Astrocyte of the spinal cord (primary cell): ENCODE measurements at regions not wholly inside any gene's neighbourhood (a gene's known extent, or its start where the extent isn't known, plus 50 kb on each side); places are given as distances from the start of the nearest gene placed in this dataset.

Experiments
- DNase-seq: peaks from one replicate; pipeline ENCODE4 v3.0.0; 2011; ENCODE audit warnings: low read depth, low spot score
- H3K4me3 ChIP-seq: 2 replicates; pipeline ENCODE4 v1.5.1; 2011; ENCODE audit warnings: low read depth, mild to moderate bottlenecking, low read length, moderate library complexity
- in situ Hi-C: cut with HindIII; loops from 2 replicates; pipeline ENCODE4 v1.10.0; 2017; ENCODE audit warnings: low sequenced_read_pairs
- TF ChIP-seq, protein P1 (sequence below): IDR thresholded peaks from 2 replicates; pipeline ENCODE4 v1.5.1; 2012; ENCODE audit warnings: low read depth, mild to moderate bottlenecking, low read length, inconsistent platforms

DNA sequence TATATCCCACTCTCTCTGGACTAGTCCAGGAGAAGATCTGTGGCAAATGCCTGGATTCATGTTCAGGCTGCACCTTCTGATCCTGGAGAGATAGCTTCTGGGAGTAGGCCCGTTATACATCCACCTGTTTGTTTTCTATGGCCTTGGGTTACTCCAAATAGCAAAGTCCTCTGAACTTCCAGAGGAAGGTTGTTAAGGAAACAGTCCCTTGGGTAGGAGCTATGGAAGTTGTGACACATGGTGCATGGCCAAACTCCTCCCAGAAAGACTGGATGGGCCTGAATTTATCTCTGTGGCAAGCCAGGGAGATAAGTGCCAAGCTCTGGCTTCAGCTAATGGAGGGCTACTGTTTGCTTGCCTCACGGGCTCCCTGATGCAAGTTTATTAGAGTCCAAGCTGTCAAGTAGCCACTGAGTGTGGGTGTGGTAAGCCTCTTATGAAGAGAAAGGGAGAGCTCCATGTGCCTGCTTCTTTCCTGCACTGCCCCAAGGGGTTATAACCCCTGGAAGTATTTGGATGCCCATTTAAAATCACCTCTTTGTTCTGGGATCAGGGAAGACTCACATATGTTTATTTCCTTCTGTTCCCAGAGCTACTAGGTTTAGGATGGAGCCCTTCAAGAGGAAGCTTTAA lies 328.7 kb upstream of the ATP11B start:
- in situ Hi-C loops, result no loop called here
- H3K4me3 ChIP-seq, result no peak overlapping the region
- DNase-seq, result no peak
- TF ChIP-seq, protein P1, sequence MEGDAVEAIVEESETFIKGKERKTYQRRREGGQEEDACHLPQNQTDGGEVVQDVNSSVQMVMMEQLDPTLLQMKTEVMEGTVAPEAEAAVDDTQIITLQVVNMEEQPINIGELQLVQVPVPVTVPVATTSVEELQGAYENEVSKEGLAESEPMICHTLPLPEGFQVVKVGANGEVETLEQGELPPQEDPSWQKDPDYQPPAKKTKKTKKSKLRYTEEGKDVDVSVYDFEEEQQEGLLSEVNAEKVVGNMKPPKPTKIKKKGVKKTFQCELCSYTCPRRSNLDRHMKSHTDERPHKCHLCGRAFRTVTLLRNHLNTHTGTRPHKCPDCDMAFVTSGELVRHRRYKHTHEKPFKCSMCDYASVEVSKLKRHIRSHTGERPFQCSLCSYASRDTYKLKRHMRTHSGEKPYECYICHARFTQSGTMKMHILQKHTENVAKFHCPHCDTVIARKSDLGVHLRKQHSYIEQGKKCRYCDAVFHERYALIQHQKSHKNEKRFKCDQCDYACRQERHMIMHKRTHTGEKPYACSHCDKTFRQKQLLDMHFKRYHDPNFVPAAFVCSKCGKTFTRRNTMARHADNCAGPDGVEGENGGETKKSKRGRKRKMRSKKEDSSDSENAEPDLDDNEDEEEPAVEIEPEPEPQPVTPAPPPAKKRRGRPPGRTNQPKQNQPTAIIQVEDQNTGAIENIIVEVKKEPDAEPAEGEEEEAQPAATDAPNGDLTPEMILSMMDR, result no peak

- TF ChIP-seq, protein P1, result no peak
- DNase-seq, result no peak
- in situ Hi-C loops, result no loop called here
- no peak overlapping the region for H3K4me3 ChIP-seq
Measured at GRCh38 chr3:182465301-182466185, 327.8 kb upstream of the ATP11B start.

- DNase-seq, result no peak
- TF ChIP-seq, protein P1, result no peak
- in situ Hi-C loops, result no loop called here
- H3K4me3 ChIP-seq, result no peak overlapping the region
Measured at GRCh38 chr3:182469086-182469485, 324.2 kb upstream of the ATP11B start.

DNA sequence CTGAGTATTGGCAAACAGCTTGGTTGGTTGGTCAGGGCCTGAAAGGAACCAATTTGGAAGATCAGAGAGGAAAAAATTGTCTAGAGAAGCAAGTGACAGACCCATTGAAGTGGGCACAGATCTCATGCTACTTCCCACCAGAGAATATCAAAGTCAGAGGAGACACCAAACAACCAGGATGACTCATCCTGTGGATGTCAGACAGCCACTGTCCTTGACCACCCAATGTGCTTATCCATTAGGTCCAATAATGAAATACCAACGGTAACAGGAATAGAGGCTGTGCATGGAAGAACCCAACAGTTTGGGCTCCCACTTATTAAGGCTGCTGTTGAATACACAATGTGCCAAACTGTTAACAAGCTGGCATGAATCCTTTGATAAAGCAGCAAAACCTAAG lies 323.1 kb upstream of the ATP11B start:
- TF ChIP-seq, protein P1, result no peak
- DNase-seq, result no peak
- in situ Hi-C loops, result no loop called here
- H3K4me3 ChIP-seq, result no peak overlapping the region

- H3K4me3 ChIP-seq, result no peak overlapping the region
- in situ Hi-C loops, result no loop called here
- TF ChIP-seq, protein P1, result no peak
- no peak for DNase-seq
Measured at GRCh38 chr3:182473191-182473710, 320.1 kb upstream of the ATP11B start.

DNA sequence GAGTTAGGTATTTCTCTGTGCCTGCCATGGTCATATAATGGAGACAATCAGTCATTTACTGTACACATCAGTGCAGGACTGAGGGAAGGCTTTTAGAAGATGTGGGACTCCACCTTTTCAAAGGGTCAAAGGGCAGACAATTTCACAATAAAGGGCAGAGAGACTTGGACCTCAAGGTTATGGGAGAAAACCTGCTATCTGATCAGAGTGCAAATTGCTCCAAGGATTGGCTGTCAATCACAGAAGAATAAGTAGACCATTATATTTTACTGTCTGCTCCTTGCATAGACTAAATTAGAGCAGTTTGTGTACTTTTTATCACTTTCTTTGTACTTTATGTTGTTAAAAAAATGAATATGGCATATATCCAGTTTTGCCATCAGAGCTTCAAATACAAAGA lies 314.9 kb upstream of the ATP11B start:
- no peak overlapping the region for H3K4me3 ChIP-seq
- in situ Hi-C loops, result no loop called here
- no peak for DNase-seq
- TF ChIP-seq, protein P1, result no peak
